Neural cell (in vitro differentiated cells): ENCODE measurements at regions not wholly inside any gene's neighbourhood (a gene's known extent, or its start where the extent isn't known, plus 50 kb on each side); places are given as distances from the start of the nearest gene placed in this dataset.
"Not testable (repeated sequence)": the region's sequence is repeated elsewhere in the genome, so short reads cannot be mapped to it uniquely, and the experiment has no call there.

Source experiments
- H2AFZ ChIP-seq: fragments of 200-600, 300-800 bp; sonication (generic), shearing (Covaris generic); 2 replicates; pipeline ENCODE4 v1.6.0; 2014; ENCODE audit warnings: low read depth, mild to moderate bottlenecking, antibody characterized with exemption, low read length, moderate library complexity
- H3F3A ChIP-seq: fragments of 200-600 bp; shearing (Covaris generic); 2 replicates; pipeline ENCODE4 v1.6.1; 2016; ENCODE audit warnings: mild to moderate bottlenecking, moderate library complexity, mixed read lengths, antibody characterized with exemption, low read length; ENCODE audit not compliant: insufficient read depth, poor library complexity, severe bottlenecking
- H3K27ac ChIP-seq: fragments of 200-600, 300-800 bp; sonication (generic), shearing (Covaris generic); 2 replicates; pipeline ENCODE4 v1.5.1; 2014; ENCODE audit warnings: mild to moderate bottlenecking, low read length, moderate library complexity
- H3K27me3 ChIP-seq: fragments of 300-800, 200-600 bp; sonication (generic), shearing (Covaris generic); 2 replicates; pipeline ENCODE4 v1.6.0; 2014; ENCODE audit warnings: mild to moderate bottlenecking, low read depth, low read length, moderate library complexity; ENCODE audit not compliant: insufficient read depth
- H3K36me3 ChIP-seq: fragments of 300-800, 200-600 bp; sonication (generic), shearing (Covaris generic); 2 replicates; pipeline ENCODE4 v1.5.1; 2014; ENCODE audit warnings: mild to moderate bottlenecking, antibody characterized with exemption, low read length, moderate library complexity; ENCODE audit not compliant: insufficient read depth
- H3K4me2 ChIP-seq: fragments of 300-800, 200-600 bp; sonication (generic), shearing (Covaris generic); 2 replicates; pipeline ENCODE4 v1.6.0; 2014; ENCODE audit warnings: mild to moderate bottlenecking, low read length
- H3K4me3 ChIP-seq: fragments of 300-800, 200-600 bp; sonication (generic), shearing (Covaris generic); 2 replicates; pipeline ENCODE4 v1.5.1; 2014; ENCODE audit warnings: mild to moderate bottlenecking, low read length, moderate library complexity
- H3K79me2 ChIP-seq: fragments of 200-600 bp; shearing (Covaris generic); replicated peaks from 2 replicates; pipeline ENCODE4 v1.6.0; 2014; ENCODE audit warnings: mild to moderate bottlenecking, low read length, moderate library complexity; ENCODE audit not compliant: insufficient read depth
- H3K9ac ChIP-seq: fragments of 300-800, 200-600 bp; sonication (generic), shearing (Covaris generic); 2 replicates; pipeline ENCODE4 v1.6.1; 2016; ENCODE audit warnings: mild to moderate bottlenecking, low read length, mixed read lengths
- H3K9me2 ChIP-seq: fragments of 200-600 bp; shearing (Covaris generic); 2 replicates; pipeline ENCODE4 v1.6.1; 2016; ENCODE audit warnings: mild to moderate bottlenecking, low read length, mixed read lengths; ENCODE audit not compliant: insufficient read depth
- H3K9me3 ChIP-seq: fragments of 200-600, 300-800 bp; sonication (generic), shearing (Covaris generic); 2 replicates; pipeline ENCODE4 v1.6.1; 2016; ENCODE audit warnings: mild to moderate bottlenecking, mixed run types, low read length, moderate library complexity, mixed read lengths
- H4K20me1 ChIP-seq: fragments of 200-600 bp; shearing (Covaris generic); 2 replicates; pipeline ENCODE4 v1.6.1; 2016; ENCODE audit warnings: mild to moderate bottlenecking, mixed run types; ENCODE audit not compliant: insufficient read depth
- EP300 ChIP-seq: fragments of 450-650 bp; conservative IDR thresholded peaks from 2 replicates; pipeline ENCODE4 v1.6.1; 2014; ENCODE audit warnings: antibody characterized with exemption, mild to moderate bottlenecking, moderate library complexity; ENCODE audit not compliant: poor library complexity, severe bottlenecking
- EZH2 ChIP-seq: fragments of 200-600, 300-800 bp; shearing (Covaris generic), sonication (generic); IDR thresholded peaks from 2 replicates; pipeline ENCODE4 v1.6.1; 2014; ENCODE audit warnings: antibody characterized with exemption, low read length, borderline replicate concordance, mild to moderate bottlenecking; ENCODE audit not compliant: insufficient read depth, poor library complexity, severe bottlenecking
- MXI1 ChIP-seq: fragments of 450-650 bp; conservative IDR thresholded peaks from 2 replicates; pipeline ENCODE4 v1.6.1; 2014; ENCODE audit warnings: antibody characterized with exemption, mild to moderate bottlenecking; ENCODE audit not compliant: poor library complexity, severe bottlenecking
- POLR2AphosphoS5 ChIP-seq: IDR thresholded peaks from 2 replicates; pipeline ENCODE4 v1.6.1; 2012
- RAD21 ChIP-seq: fragments of 450-650 bp; conservative IDR thresholded peaks from 2 replicates; pipeline ENCODE4 v1.6.1; 2014; ENCODE audit warnings: antibody characterized with exemption, mild to moderate bottlenecking, moderate library complexity
- TAF1 ChIP-seq: IDR thresholded peaks from 2 replicates; pipeline ENCODE4 v1.6.1; 2012; ENCODE audit warnings: low read depth
- TF ChIP-seq, protein P1 (sequence below): fragments of 450-650 bp; IDR thresholded peaks from 2 replicates; pipeline ENCODE4 v1.5.1; 2014; ENCODE audit warnings: antibody characterized with exemption, mild to moderate bottlenecking, moderate library complexity; ENCODE audit not compliant: poor library complexity, severe bottlenecking
- TF ChIP-seq, protein P2 (sequence below): IDR thresholded peaks from 2 replicates; pipeline ENCODE4 v1.6.1; 2012; ENCODE audit warnings: borderline replicate concordance

DNA sequence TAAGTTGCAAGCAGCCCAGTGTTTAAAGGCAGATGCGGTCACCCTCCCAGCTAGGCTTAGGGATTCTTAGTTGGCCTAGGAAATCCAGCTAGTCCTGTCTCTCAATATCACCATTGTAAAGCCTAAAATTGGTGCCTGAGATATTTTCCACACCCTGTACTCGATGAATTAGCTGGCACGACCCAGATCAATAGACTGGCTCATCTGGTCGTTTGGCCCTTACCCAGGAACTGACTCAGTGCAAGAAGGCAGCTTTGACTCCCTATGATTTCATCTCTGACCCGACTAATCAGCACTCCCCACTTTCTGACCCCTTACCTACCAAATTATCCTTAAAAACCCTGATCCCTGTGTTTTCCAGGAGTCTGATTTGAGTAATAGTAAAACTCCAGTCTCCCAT is 384.9 kb upstream of the SLC7A11 start:
- H3K27me3 ChIP-seq = no peaks in the 10 kb centered on the region
- H3K36me3 ChIP-seq = no peaks in the 10 kb centered on the region
- H3K4me2 ChIP-seq = no peak overlapping the region
- no peak overlapping the region for H3K9ac ChIP-seq
- TF ChIP-seq MXI1 (no peak), EP300 (no peak), EZH2 (no peak), TAF1 (no peak), POLR2AphosphoS5 (no peak)
- TF ChIP-seq, protein P1, sequence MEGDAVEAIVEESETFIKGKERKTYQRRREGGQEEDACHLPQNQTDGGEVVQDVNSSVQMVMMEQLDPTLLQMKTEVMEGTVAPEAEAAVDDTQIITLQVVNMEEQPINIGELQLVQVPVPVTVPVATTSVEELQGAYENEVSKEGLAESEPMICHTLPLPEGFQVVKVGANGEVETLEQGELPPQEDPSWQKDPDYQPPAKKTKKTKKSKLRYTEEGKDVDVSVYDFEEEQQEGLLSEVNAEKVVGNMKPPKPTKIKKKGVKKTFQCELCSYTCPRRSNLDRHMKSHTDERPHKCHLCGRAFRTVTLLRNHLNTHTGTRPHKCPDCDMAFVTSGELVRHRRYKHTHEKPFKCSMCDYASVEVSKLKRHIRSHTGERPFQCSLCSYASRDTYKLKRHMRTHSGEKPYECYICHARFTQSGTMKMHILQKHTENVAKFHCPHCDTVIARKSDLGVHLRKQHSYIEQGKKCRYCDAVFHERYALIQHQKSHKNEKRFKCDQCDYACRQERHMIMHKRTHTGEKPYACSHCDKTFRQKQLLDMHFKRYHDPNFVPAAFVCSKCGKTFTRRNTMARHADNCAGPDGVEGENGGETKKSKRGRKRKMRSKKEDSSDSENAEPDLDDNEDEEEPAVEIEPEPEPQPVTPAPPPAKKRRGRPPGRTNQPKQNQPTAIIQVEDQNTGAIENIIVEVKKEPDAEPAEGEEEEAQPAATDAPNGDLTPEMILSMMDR = no peak
- H3K9me2 ChIP-seq = no peaks in the 10 kb centered on the region
- H3K9me3 ChIP-seq = no peaks in the 10 kb centered on the region
- H3F3A ChIP-seq = no peaks in the 10 kb centered on the region
- H3K4me3 ChIP-seq = no peak overlapping the region
- H3K27ac ChIP-seq = no peak overlapping the region
- no peaks in the 10 kb centered on the region for H3K79me2 ChIP-seq
- H2AFZ ChIP-seq = no peak overlapping the region
- no peaks in the 10 kb centered on the region for H4K20me1 ChIP-seq

DNA sequence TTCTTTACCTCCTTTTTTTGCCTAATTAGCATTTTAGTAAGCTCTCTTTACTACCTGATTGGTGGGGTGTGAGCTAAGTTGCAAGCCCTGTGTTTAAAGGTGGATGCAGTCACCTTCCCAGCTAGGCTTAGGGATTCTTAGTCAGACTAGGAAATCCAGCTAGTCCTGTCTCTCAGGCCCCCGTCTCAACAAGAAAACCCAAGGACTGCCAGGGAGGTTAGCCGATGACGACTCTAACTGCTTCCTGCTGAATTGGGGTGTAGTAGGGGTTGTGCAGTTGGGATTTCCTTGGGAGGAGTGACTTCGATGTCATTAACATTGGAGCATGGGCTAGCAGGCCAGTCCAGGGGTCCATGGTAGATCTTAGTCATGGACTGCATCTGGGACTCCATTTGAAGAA is 380.2 kb upstream of the SLC7A11 start:
- not testable (repeated sequence) for H3K27me3 ChIP-seq, H2AFZ ChIP-seq

DNA sequence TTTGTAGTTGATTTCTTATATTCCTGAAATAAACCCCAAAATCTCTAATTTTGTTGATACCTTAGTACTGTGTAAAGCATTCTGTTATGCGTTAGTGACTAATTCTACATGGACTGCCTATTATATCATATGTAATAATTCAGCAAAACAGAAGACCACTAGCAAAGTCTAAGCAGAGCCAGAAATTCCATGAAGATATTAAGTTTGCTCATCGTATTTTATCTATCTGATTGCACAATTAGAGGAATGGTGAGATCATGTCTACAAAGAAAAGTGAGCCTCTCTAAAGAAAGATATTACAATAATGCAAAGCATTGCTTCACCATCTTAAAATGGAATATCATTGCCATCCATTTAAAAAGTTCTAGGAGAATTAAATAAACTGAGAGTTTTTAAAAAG is 374.6 kb upstream of the SLC7A11 start:
- H4K20me1 ChIP-seq = no peaks in the 10 kb centered on the region
- no peak overlapping the region for H3K4me2 ChIP-seq

More for the DNA sequence above, 380.2 kb upstream of the SLC7A11 start:
- not testable (repeated sequence) for H3K79me2 ChIP-seq, H3K9ac ChIP-seq, H4K20me1 ChIP-seq, H3K4me3 ChIP-seq, H3K27ac ChIP-seq, H3K9me3 ChIP-seq, H3F3A ChIP-seq, H3K9me2 ChIP-seq, H3K4me2 ChIP-seq, H3K36me3 ChIP-seq

More for the DNA sequence above, 374.6 kb upstream of the SLC7A11 start:
- no peak overlapping the region for H3K9ac ChIP-seq
- no peak overlapping the region for H3K4me3 ChIP-seq
- H3K9me3 ChIP-seq = no peaks in the 10 kb centered on the region
- no peak overlapping the region for H3K27ac ChIP-seq
- H3K79me2 ChIP-seq = no peaks in the 10 kb centered on the region
- no peaks in the 10 kb centered on the region for H3F3A ChIP-seq
- H3K27me3 ChIP-seq = no peaks in the 10 kb centered on the region
- H2AFZ ChIP-seq = no peak overlapping the region
- H3K9me2 ChIP-seq = no peaks in the 10 kb centered on the region
- no peak for TF ChIP-seq EP300
- TF ChIP-seq RAD21 = no peak
- no peak for TF ChIP-seq MXI1
- TF ChIP-seq, protein P1 = no peak
- no peak for TF ChIP-seq EZH2
- no peak for TF ChIP-seq POLR2AphosphoS5
- TF ChIP-seq TAF1 = no peak
- TF ChIP-seq, protein P2, sequence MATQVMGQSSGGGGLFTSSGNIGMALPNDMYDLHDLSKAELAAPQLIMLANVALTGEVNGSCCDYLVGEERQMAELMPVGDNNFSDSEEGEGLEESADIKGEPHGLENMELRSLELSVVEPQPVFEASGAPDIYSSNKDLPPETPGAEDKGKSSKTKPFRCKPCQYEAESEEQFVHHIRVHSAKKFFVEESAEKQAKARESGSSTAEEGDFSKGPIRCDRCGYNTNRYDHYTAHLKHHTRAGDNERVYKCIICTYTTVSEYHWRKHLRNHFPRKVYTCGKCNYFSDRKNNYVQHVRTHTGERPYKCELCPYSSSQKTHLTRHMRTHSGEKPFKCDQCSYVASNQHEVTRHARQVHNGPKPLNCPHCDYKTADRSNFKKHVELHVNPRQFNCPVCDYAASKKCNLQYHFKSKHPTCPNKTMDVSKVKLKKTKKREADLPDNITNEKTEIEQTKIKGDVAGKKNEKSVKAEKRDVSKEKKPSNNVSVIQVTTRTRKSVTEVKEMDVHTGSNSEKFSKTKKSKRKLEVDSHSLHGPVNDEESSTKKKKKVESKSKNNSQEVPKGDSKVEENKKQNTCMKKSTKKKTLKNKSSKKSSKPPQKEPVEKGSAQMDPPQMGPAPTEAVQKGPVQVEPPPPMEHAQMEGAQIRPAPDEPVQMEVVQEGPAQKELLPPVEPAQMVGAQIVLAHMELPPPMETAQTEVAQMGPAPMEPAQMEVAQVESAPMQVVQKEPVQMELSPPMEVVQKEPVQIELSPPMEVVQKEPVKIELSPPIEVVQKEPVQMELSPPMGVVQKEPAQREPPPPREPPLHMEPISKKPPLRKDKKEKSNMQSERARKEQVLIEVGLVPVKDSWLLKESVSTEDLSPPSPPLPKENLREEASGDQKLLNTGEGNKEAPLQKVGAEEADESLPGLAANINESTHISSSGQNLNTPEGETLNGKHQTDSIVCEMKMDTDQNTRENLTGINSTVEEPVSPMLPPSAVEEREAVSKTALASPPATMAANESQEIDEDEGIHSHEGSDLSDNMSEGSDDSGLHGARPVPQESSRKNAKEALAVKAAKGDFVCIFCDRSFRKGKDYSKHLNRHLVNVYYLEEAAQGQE = no peak
- no peaks in the 10 kb centered on the region for H3K36me3 ChIP-seq
